ENCODE measurements at regions not wholly inside any gene's neighbourhood (a gene's known extent, or its start where the extent isn't known, plus 50 kb on each side); places are given as distances from the start of the nearest gene placed in this dataset.

GRCh38 chr15:60184579-60184978 is 180.5 kb downstream of the FOXB1 start:
- H2BK12ac ChIP-seq (ENCODE audit: insufficient read length, low read depth, low read length): no peak overlapping the region
- H3K27ac Mint-ChIP-seq: no peak overlapping the region; a peak in 1 of 7 replicates
- no peak overlapping the region for H3K27ac ChIP-seq (ENCODE audit: insufficient read length, low read depth, low read length)
- no peak overlapping the region for H2BK20ac ChIP-seq (ENCODE audit: low read depth, low read length, poor library complexity, severe bottlenecking)
- H3K9me3 ChIP-seq (ENCODE audit: control insufficient read depth, low read depth, low read length): peaks cover 5% of the 10 kb centered on the region
- H4K91ac ChIP-seq (ENCODE audit: insufficient read length, low read depth, low read length): no peak overlapping the region
- no peak overlapping the region for H3K18ac ChIP-seq (ENCODE audit: insufficient read length, low read depth, low read length)
- no peaks in the 10 kb centered on the region for H3K79me2 ChIP-seq (ENCODE audit: insufficient read depth, low read length)
- H3K4me2 ChIP-seq (ENCODE audit: insufficient read depth, insufficient read length, low read length): no peak overlapping the region
- H3K23ac ChIP-seq (ENCODE audit: insufficient read length, low read depth, low read length): no peak overlapping the region
- no peak overlapping the region for H2AK5ac ChIP-seq (ENCODE audit: insufficient read length, low read length)
- no peak overlapping the region; the same call in 1 of the 2 replicates for H3K14ac ChIP-seq (ENCODE audit: insufficient read depth, low read length)
- H3K56ac ChIP-seq (ENCODE audit: insufficient read length, low read depth, low read length): no peak overlapping the region
- peaks cover 3 to 7% of the 10 kb centered on the region in 2 experiments; a peak in 4 of 5 replicates for H3K9me3 Mint-ChIP-seq
- H2BK5ac ChIP-seq (ENCODE audit: insufficient read length, low read length): no peak overlapping the region
- no peak overlapping the region for H3K4ac ChIP-seq (ENCODE audit: low read depth, low read length)
- H2BK120ac ChIP-seq (ENCODE audit: low read depth, low read length, poor library complexity, severe bottlenecking): no peak overlapping the region
- no peaks in the 10 kb centered on the region for H3K23me2 ChIP-seq (ENCODE audit: insufficient read length, low read depth, low read length, poor library complexity, severe bottlenecking)
- TF ChIP-seq CTCF (conservative IDR thresholded peaks at IDR 0.05): no peak
- no peaks in the 10 kb centered on the region for H3K27me3 Mint-ChIP-seq (ENCODE audit: low read depth)
- no peak overlapping the region for H4K8ac ChIP-seq (replicated peaks; ENCODE audit: insufficient read length, low read depth, low read length)
- H3K4me1 ChIP-seq (ENCODE audit: insufficient read depth, low read length): no peaks in the 10 kb centered on the region
- WGBS (ENCODE audit: extremely low coverage, insufficient read length, low lambda C conversion rate): no CpG with 5 or more reads among the region's 8 CpGs
- H4K20me1 ChIP-seq (ENCODE audit: control insufficient read depth, insufficient read depth, insufficient read length): no peaks in the 10 kb centered on the region
- no peak overlapping the region for H4K5ac ChIP-seq (ENCODE audit: insufficient read length, low read depth, low read length)
- H3T11ph ChIP-seq (ENCODE audit: low read length): no peak overlapping the region
- H3K4me3 Mint-ChIP-seq: no peak overlapping the region
- no peaks in the 10 kb centered on the region for H3K27me3 ChIP-seq (ENCODE audit: insufficient read depth, low read length)
- no peaks in the 10 kb centered on the region; a peak in 1 of 7 replicates for H3K36me3 Mint-ChIP-seq (ENCODE audit: insufficient read depth in 1 of 3, low read depth in 3 of 3)
- H3K9ac ChIP-seq (ENCODE audit: extremely low read depth, insufficient read length, low read length): no peak overlapping the region
- 0 out of 4 replicates have a peak, but pooled peaks cover under 1 to 1% of the 10 kb centered on the region in 2 experiments for H3K4me1 Mint-ChIP-seq
- H2BK15ac ChIP-seq (ENCODE audit: low read depth, low read length): no peak overlapping the region
- H2AFZ ChIP-seq (ENCODE audit: low read length): no peak overlapping the region
- no peaks in the 10 kb centered on the region for H3K79me1 ChIP-seq (ENCODE audit: insufficient read depth, low read depth, low read length, poor library complexity, severe bottlenecking)
- DNase-seq: no peak

Data from H9 (cell line).